Liver (tissue), 3 donors: ENCODE measurements at regions not wholly inside any gene's neighbourhood (a gene's known extent, or its start where the extent isn't known, plus 50 kb on each side); places are given as distances from the start of the nearest gene placed in this dataset.

Source experiments
- CTCF ChIP-seq: fragments of 150-350 bp; IDR thresholded peaks from 2 replicates; pipeline ENCODE4 v1.5.1; 2017; ENCODE audit warnings: improper control_type of control experiment, low read depth, low read length; ENCODE audit not compliant: missing input control
- SP1 ChIP-seq: IDR thresholded peaks from 2 replicates; pipeline ENCODE4 v1.6.1; 2018; ENCODE audit warnings: antibody characterized with exemption, mild to moderate bottlenecking
- donor health status: healthy.
- donor health status: healthy.

GRCh38 chr14:43483415-43483814 is 1023.7 kb downstream of the FSCB start:
- TF ChIP-seq CTCF: no peak
- TF ChIP-seq SP1: no peak
